OCI-LY3 (cell line): ENCODE measurements at regions not wholly inside any gene's neighbourhood (a gene's known extent, or its start where the extent isn't known, plus 50 kb on each side); places are given as distances from the start of the nearest gene placed in this dataset.

Source experiments
- H2AFZ ChIP-seq: fragments of 200-600, 300-600 bp; shearing (Covaris generic); 2 replicates; pipeline ENCODE4 v1.6.0; 2014; ENCODE audit warnings: antibody characterized with exemption, low read depth, low read length
- H3K27ac ChIP-seq: fragments of 200-600, 300-600 bp; sonication (generic); 2 replicates; pipeline ENCODE4 v1.5.1; 2014; ENCODE audit warnings: mild to moderate bottlenecking, low read length, moderate library complexity, mixed read lengths
- H3K27me3 ChIP-seq: fragments of 200-600, 300-600 bp; sonication (generic); 2 replicates; pipeline ENCODE4 v1.6.1; 2014; ENCODE audit warnings: low read depth, low read length, mixed read lengths
- H3K36me3 ChIP-seq: fragments of 200-600, 300-600 bp; sonication (generic); replicated peaks from 2 replicates; pipeline ENCODE3; 2014; ENCODE audit warnings: low read depth, low read length, mixed read lengths
- H3K4me1 ChIP-seq: fragments of 300-600, 200-600 bp; sonication (generic); 2 replicates; pipeline ENCODE4 v1.6.1; 2014; ENCODE audit warnings: low read length, mixed read lengths
- H3K4me2 ChIP-seq: fragments of 200-600, 300-600 bp; sonication (generic); 2 replicates; pipeline ENCODE4 v1.6.1; 2014; ENCODE audit warnings: low read length, mixed read lengths
- H3K4me3 ChIP-seq: fragments of 300-600, 200-600 bp; sonication (generic); 2 replicates; pipeline ENCODE4 v1.5.1; 2014; ENCODE audit warnings: antibody characterized with exemption, mild to moderate bottlenecking, low read length, moderate library complexity
- H3K79me2 ChIP-seq: fragments of 300-600, 200-600 bp; shearing (Covaris generic); 2 replicates; pipeline ENCODE4 v1.6.1; 2014; ENCODE audit warnings: mild to moderate bottlenecking, low read length, mixed read lengths
- H3K9ac ChIP-seq: fragments of 300-600, 200-600 bp; shearing (Covaris generic); 2 replicates; pipeline ENCODE4 v1.6.0; 2014; ENCODE audit warnings: mild to moderate bottlenecking, low read length, moderate library complexity
- H3K9me3 ChIP-seq: fragments of 200-600, 300-600 bp; shearing (Covaris generic); 2 replicates; pipeline ENCODE4 v1.6.1; 2014; ENCODE audit warnings: low read length, mixed read lengths; ENCODE audit not compliant: insufficient read depth
- H4K20me1 ChIP-seq: fragments of 200-600, 300-600 bp; sonication (generic); 2 replicates; pipeline ENCODE4 v1.6.1; 2016; ENCODE audit warnings: low read length, mixed read lengths; ENCODE audit not compliant: insufficient read depth
- CTCF ChIP-seq: fragments of 200-600, 300-600 bp; sonication (generic); IDR thresholded peaks from 2 replicates; pipeline ENCODE4 v1.5.1; 2014; ENCODE audit warnings: antibody characterized with exemption, low read length, low read depth
- EZH2phosphoT487 ChIP-seq: fragments of 200-600 bp; shearing (Covaris generic); IDR thresholded peaks from 2 replicates; pipeline ENCODE4 v1.6.1; 2018; ENCODE audit warnings: antibody characterized with exemption, mixed run types, low read depth

- Histone ChIP-seq H3K79me2 (no peaks in the 10 kb centered on the region), H2AFZ (peak overlapping the region; percentile 43), H3K4me3 (peak overlapping the region; percentile 62), H3K36me3 (no peaks in the 10 kb centered on the region), H3K27me3 (peaks cover 20% of the 10 kb centered on the region; the same call in 1 of the 2 replicates), H3K9me3 (no peaks in the 10 kb centered on the region), H3K4me2 (peak overlapping the region; percentile 55), H3K9ac (peak overlapping the region; percentile 5), H4K20me1 (no peaks in the 10 kb centered on the region), H3K4me1 (peaks cover 7% of the 10 kb centered on the region; the same call in 1 of the 2 replicates), H3K27ac (no peak overlapping the region)
- no peak for TF ChIP-seq EZH2phosphoT487
- TF ChIP-seq CTCF = no peak
Observed at GRCh38 chr20:24109537-24109936, 121.0 kb upstream of the GGTLC1 start.

- peak overlapping the region; percentile 62 for H3K4me3 ChIP-seq
- no peaks in the 10 kb centered on the region for H3K79me2 ChIP-seq
- peaks cover 25% of the 10 kb centered on the region; the same call in 1 of the 2 replicates for H3K27me3 ChIP-seq
- no peaks in the 10 kb centered on the region for H3K36me3 ChIP-seq
- H3K27ac ChIP-seq = no peak overlapping the region
- peaks cover 7% of the 10 kb centered on the region; the same call in 1 of the 2 replicates for H3K4me1 ChIP-seq
- TF ChIP-seq CTCF (no peak), EZH2phosphoT487 (no peak)
- H3K9me3 ChIP-seq = no peaks in the 10 kb centered on the region
- H3K9ac ChIP-seq = peak overlapping the region; percentile 5; the same call in 1 of the 2 replicates
- H4K20me1 ChIP-seq = no peaks in the 10 kb centered on the region
- peak overlapping the region; percentile 43; the same call in 1 of the 2 replicates for H2AFZ ChIP-seq
- H3K4me2 ChIP-seq = peak overlapping the region; percentile 55
Observed at GRCh38 chr20:24109008-24109407, 120.4 kb upstream of the GGTLC1 start.

- H3K4me3 ChIP-seq = no peak overlapping the region
- TF ChIP-seq EZH2phosphoT487 = no peak
- no peak for TF ChIP-seq CTCF
Observed at GRCh38 chr20:24108581-24108980, 120.0 kb upstream of the GGTLC1 start.

DNA sequence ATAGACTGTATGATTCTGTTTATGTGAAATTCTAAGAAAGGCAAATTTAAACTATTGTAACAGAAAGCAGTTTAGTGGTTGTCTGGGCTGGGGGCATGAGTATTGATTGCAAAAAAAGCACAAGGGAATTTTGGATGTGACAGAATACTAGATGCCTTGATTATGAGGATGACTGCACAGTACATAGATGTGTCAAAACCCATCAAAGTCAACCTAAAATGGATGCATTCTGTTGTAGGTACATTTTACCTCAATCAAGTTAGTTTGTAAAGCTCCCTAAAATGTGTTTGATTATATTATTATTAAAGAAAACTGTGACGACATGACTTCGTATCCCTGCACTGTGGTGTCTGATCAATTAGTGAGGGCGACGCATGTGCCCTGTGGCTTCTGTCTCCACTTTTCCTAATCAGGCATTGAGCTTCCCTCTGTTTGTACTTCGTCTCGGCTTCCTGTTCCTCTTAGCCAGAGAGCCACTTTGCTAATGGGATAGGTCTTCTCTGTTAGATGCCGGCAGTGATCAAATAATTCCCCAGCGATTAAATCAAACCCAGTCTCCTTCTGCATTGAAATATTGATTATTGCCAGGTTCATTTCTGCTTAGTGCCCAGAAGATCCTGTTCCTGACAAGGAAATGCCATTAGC is 118.3 kb upstream of the GGTLC1 start:
- Histone ChIP-seq H3K4me2 (no peak overlapping the region), H3K27ac (no peak overlapping the region), H3K4me1 (peaks cover 7% of the 10 kb centered on the region; the same call in 1 of the 2 replicates), H3K9ac (no peak overlapping the region), H3K4me3 (no peak overlapping the region), H3K36me3 (no peaks in the 10 kb centered on the region), H4K20me1 (no peaks in the 10 kb centered on the region), H2AFZ (no peak overlapping the region), H3K27me3 (peaks cover 38% of the 10 kb centered on the region; the same call in 1 of the 2 replicates), H3K79me2 (no peaks in the 10 kb centered on the region), H3K9me3 (no peaks in the 10 kb centered on the region)
- TF ChIP-seq EZH2phosphoT487 (no peak), CTCF (no peak)

More at GRCh38 chr20:24108581-24108980, 120.0 kb upstream of the GGTLC1 start:
- Histone ChIP-seq H3K4me2 (peak overlapping the region; percentile 55; the same call in 1 of the 2 replicates), H2AFZ (0 out of 2 replicates have a peak overlapping the region, but pooled peaks have one; percentile 5), H3K9ac (no peak overlapping the region), H3K9me3 (no peaks in the 10 kb centered on the region), H3K79me2 (no peaks in the 10 kb centered on the region), H3K27ac (no peak overlapping the region), H3K4me1 (peaks cover 7% of the 10 kb centered on the region; the same call in 1 of the 2 replicates), H3K27me3 (peaks cover 29% of the 10 kb centered on the region; the same call in 1 of the 2 replicates), H3K36me3 (no peaks in the 10 kb centered on the region), H4K20me1 (no peaks in the 10 kb centered on the region)
